NB4 (cell line): ENCODE measurements at regions not wholly inside any gene's neighbourhood (a gene's known extent, or its start where the extent isn't known, plus 50 kb on each side); places are given as distances from the start of the nearest gene placed in this dataset.

Source experiments
- DNase-seq: peaks from one replicate; pipeline ENCODE4 v3.0.0; 2010; ENCODE audit warnings: low read depth
- H3K4me3 ChIP-seq: one replicate; pipeline ENCODE4 v1.5.1; 2011; ENCODE audit warnings: mild to moderate bottlenecking, low read depth, low read length, moderate library complexity
- MYC ChIP-seq: IDR thresholded peaks from 2 replicates; pipeline ENCODE4 v1.6.1; 2011; ENCODE audit warnings: low read depth, low read length
- POLR2A ChIP-seq: IDR thresholded peaks from 2 replicates; pipeline ENCODE4 v1.6.1; 2011; ENCODE audit warnings: mild to moderate bottlenecking; ENCODE audit not compliant: insufficient read length; ENCODE audit errors: extremely low read depth
- TF ChIP-seq, protein P1 (sequence below): IDR thresholded peaks from 2 replicates; pipeline ENCODE4 v1.6.1; 2011; ENCODE audit warnings: low read depth, low read length
- TF ChIP-seq, protein P2 (sequence below): IDR thresholded peaks from one replicate; pipeline ENCODE4 v1.5.1; 2012; ENCODE audit warnings: low read depth, low read length

DNA sequence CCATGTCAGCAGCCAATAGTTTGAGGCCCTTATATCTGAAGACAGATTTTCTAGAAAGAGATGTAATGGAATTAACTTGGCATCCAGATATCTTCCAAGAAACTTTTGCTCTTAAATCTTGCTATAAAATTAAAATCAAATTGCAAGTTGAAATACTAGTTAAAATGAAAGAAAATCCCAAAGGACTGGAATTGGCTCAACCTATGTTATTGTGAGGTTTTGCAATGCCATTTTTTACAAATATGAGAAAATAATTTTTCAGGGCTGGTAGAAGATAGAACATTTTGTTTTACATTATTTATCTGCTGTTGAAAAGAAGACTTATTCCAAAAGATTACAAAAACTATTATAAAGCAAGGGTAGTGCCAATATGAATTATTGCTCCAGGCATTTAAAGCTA, 92.2 kb upstream of the AGTR1 start:
- TF ChIP-seq, protein P1, sequence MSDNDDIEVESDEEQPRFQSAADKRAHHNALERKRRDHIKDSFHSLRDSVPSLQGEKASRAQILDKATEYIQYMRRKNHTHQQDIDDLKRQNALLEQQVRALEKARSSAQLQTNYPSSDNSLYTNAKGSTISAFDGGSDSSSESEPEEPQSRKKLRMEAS, result no peak
- TF ChIP-seq, protein P2, sequence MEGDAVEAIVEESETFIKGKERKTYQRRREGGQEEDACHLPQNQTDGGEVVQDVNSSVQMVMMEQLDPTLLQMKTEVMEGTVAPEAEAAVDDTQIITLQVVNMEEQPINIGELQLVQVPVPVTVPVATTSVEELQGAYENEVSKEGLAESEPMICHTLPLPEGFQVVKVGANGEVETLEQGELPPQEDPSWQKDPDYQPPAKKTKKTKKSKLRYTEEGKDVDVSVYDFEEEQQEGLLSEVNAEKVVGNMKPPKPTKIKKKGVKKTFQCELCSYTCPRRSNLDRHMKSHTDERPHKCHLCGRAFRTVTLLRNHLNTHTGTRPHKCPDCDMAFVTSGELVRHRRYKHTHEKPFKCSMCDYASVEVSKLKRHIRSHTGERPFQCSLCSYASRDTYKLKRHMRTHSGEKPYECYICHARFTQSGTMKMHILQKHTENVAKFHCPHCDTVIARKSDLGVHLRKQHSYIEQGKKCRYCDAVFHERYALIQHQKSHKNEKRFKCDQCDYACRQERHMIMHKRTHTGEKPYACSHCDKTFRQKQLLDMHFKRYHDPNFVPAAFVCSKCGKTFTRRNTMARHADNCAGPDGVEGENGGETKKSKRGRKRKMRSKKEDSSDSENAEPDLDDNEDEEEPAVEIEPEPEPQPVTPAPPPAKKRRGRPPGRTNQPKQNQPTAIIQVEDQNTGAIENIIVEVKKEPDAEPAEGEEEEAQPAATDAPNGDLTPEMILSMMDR, result no peak
- TF ChIP-seq MYC (no peak), POLR2A (no peak)
- H3K4me3 ChIP-seq, result no peak overlapping the region

DNA sequence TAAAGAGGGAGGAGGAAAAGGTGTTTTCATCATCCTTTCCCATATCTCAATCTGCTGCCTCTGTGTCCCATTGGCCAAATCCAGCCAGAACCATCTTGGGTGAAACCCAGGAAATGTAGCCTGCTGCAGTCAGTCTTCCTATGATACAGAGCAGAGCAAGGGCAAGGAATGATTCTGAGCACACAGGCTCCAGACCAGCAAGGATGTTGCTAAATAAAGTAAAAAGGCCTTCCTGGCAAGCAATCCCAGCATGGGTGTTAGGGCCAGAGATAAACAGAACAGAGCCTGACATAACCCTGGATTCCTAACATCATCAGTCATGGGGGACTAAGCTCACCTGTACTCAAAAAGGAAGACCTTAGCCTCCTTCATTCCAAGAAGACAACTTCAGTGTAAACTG, 90.7 kb upstream of the AGTR1 start:
- no peak for TF ChIP-seq POLR2A
- TF ChIP-seq, protein P1, result no peak
- TF ChIP-seq, protein P2, result no peak
- TF ChIP-seq MYC, result no peak
- no peak for DNase-seq
- no peak overlapping the region for H3K4me3 ChIP-seq

More for the DNA sequence above, 92.2 kb upstream of the AGTR1 start:
- no peak for DNase-seq

DNA sequence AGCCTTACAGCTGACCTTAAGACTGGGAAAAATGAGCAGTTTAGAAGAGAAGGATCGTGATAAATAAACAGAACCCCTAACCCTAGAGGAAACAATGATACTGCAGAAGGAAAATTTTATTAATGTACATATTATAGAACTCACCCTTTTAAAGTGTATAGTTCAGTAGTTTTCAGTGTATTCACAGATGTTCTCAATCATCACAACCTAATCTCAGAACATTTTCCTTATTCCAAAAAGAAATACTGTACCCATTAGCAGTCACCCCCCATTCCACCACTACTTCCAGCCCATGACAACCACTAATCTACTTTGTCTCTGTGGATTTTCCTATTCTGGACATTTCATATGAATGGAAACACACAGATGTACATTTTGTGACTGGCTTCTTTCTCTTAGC, 90.2 kb upstream of the AGTR1 start:
- no peak for DNase-seq
- TF ChIP-seq MYC (no peak), POLR2A (no peak)
- TF ChIP-seq, protein P1, result no peak
- TF ChIP-seq, protein P2, result no peak
- H3K4me3 ChIP-seq, result no peak overlapping the region

DNA sequence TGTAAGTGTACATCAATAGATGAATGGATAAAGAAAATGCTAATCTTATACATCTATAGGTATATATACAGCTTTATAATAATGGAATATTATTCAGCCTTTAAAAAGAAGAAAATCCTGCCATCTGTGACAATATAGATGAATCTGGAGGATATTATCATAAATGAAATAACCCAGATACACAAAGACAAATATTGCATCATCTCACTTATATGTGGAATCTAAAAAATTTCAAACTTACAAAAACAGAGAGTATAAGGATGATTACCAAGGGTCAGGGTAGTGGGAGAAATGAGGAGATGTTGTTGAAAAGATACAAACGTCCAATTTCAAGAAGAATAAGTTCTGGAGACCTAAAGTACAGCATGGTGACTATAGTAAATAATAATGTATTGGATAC, 85.4 kb upstream of the AGTR1 start:
- H3K4me3 ChIP-seq, result no peak overlapping the region
- TF ChIP-seq, protein P2, result no peak
- TF ChIP-seq POLR2A (no peak), MYC (no peak)
- TF ChIP-seq, protein P1, result no peak
- no peak for DNase-seq

DNA sequence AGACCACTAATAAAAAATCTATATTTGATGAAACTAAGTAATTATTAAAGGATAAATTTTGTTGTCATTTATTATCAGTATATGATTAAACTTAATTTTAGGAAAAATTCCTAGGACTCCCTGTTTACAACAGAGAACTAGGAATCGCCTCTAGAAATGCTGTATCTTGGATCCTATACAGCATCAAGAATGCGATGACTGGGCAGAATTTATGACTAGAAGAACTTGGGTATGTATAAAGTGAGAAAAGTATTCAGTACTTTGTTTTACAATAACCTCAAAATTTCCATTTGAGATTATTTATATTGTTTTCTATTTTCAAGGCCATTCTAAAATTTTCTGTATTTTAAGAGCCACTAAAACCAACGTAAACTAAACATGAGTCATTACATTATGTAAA, 82.3 kb upstream of the AGTR1 start:
- H3K4me3 ChIP-seq, result no peak overlapping the region
- TF ChIP-seq, protein P1, result no peak
- no peak for DNase-seq

DNA sequence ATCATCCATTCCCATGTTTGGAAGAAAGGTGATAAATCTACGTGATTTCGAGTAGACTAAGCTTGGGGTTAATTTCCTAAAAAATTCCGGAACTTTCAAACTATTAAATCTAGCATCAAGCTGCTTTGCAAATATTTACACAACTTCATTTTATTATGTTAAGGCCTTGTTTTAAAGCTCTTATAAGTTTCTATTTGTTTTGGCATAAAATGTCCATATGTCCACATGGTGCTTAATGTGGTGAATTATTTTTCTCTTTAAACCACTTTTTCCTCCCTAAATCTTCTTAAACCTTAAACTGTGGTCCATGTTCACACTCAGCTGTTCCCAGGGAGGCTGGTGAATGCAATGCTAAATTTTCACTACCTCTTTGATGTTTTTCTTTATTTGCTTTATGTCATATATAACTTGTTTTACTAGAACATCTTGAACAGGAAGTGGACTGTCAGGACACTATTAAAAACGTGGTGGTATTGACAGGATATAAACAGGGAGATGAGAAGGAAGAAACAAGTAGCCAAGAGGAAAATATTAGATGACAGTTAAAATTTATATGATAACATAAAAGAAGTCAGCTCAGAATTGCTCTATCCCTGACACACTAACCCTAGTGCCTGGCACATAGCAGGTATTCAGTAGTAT, 72.5 kb upstream of the AGTR1 start:
- TF ChIP-seq, protein P2, result no peak
- TF ChIP-seq, protein P1, result no peak
- TF ChIP-seq MYC, result no peak
- TF ChIP-seq POLR2A, result no peak
- no peak overlapping the region for H3K4me3 ChIP-seq
- DNase-seq, result no peak
